ENCODE measurements at regions not wholly inside any gene's neighbourhood (a gene's known extent, or its start where the extent isn't known, plus 50 kb on each side); places are given as distances from the start of the nearest gene placed in this dataset.
"Not testable (repeated sequence)": the region's sequence is repeated elsewhere in the genome, so short reads cannot be mapped to it uniquely, and the experiment has no call there.

DNA sequence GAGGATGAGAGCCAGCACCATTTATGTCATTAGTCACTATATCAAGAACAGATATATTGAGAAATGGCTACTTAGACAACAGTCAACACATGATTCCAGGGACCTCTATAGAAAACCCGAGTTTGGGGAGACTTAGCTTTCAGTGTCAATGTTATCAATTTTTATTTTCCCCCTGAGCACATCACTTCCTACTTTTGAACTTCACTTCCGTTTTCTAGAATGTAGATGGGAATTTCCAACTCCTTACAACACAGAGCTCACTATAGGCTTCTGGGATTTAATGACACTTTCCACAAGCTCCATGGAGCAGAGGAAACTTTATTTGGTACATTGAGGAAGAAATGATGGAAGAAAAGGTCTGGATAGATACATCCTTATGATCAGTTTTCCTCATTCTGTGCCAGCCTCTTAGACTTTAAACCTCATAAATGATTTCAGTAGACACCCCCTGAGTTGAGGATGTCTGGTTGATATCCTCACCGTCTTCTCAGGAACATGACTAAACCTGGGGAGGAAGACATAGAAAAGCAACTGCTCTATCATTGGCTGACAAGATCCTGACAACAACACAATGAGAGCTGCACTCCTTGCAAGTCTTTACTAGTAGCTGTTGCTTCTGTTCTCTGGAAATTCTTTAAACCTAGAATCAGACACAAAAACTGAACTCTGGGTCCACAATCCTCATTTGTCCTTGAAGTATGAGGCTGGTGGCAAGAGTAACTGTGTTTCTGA, 449.4 kb upstream of the OR4E1 start:
- FAIRE-seq: no peak
- no peak for DNase-seq (ENCODE audit: insufficient read length, low spot score)
- TF ChIP-seq SPI1 (IDR thresholded peaks at IDR 0.05; ENCODE audit: low read depth, low read length) (peak; percentile 59), POLR2AphosphoS5 (IDR thresholded peaks at IDR 0.05; ENCODE audit: low read depth, low read length) (no peak), POU2F2 (IDR thresholded peaks at IDR 0.05; ENCODE audit: low read depth, low read length) (no peak), POLR2A (IDR thresholded peaks at IDR 0.05; ENCODE audit: low read depth, low read length) (no peak)

DNA sequence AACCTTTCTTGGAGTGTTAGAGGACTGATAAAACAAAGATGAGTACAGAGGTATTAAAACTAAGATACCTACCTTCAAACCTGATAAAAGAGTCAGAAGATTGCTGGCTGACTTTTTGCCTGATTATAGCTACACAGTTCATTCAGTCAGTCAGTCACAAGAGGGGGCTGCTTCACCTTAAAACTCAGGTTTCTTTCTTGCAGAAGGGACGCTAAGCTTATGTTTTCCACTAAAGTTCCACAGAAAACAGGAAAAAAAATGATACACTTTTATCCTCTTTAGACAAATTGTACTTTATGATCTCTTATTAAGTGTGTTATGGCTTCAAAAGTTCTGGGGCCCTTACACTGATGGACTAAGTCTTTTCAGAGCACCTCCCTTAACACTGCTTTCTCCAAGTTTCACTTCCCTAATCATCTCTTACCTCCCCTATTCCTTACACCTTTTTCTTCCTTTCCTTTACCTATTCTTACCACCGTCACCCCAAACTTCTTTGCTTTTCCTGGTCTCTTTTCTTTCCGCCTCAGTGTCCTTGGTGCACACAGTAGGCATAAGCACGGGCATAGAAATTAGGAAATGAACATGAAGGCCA, 448.7 kb upstream of the OR4E1 start:
- DNase-seq (ENCODE audit: insufficient read length, low spot score) (no peak), FAIRE-seq (no peak)
- TF ChIP-seq PAX5 (IDR thresholded peaks at IDR 0.05; ENCODE audit: insufficient read depth, low read length, severe bottlenecking) (no peak), POLR2A (IDR thresholded peaks at IDR 0.05; ENCODE audit: low read depth, low read length) (no peak), TAF1 (IDR thresholded peaks at IDR 0.05; ENCODE audit: low read depth, low read length) (no peak), POU2F2 (IDR thresholded peaks at IDR 0.05; ENCODE audit: low read depth, low read length) (no peak), POLR2AphosphoS5 (IDR thresholded peaks at IDR 0.05; ENCODE audit: low read depth, low read length) (no peak), SPI1 (IDR thresholded peaks at IDR 0.05; ENCODE audit: low read depth, low read length) (peak; percentile 94)

DNA sequence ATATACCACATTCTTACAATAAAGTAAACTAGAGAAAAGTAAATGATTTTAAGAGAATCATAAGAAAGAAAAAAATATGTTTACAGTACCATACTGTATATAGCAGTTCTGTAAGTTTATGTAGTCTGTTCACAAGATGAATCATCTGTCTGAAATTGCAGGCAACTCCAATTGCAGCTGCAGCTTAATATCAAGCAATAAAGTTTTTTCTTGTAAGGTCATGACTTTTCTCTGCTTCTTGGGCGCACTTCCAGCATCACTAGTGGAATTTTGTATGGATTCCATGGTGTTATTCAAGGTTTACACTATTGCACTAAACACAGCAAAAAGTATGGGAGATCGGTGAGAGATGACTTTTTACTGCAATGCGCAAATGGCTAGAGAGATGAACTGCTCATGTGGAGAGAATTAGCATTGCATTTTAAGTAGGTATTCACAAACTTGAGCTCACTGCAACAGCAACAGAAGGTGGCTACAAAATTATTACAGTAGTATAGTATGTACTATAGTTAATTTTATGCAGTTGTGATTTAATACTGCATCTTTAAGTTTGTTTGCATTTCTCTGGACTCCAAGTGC, 445.4 kb upstream of the OR4E1 start:
- TF ChIP-seq PAX5 (IDR thresholded peaks at IDR 0.05; ENCODE audit: insufficient read depth, low read length, severe bottlenecking): no peak
- no peak for TF ChIP-seq POLR2A (IDR thresholded peaks at IDR 0.05; ENCODE audit: low read depth, low read length)
- TF ChIP-seq POU2F2 (IDR thresholded peaks at IDR 0.05; ENCODE audit: low read depth, low read length): no peak
- no peak for TF ChIP-seq SPI1 (IDR thresholded peaks at IDR 0.05; ENCODE audit: low read depth, low read length)
- TF ChIP-seq POLR2AphosphoS5 (IDR thresholded peaks at IDR 0.05; ENCODE audit: low read depth, low read length): no peak
- TF ChIP-seq TAF1 (IDR thresholded peaks at IDR 0.05; ENCODE audit: low read depth, low read length): no peak
- no peak for FAIRE-seq

DNA sequence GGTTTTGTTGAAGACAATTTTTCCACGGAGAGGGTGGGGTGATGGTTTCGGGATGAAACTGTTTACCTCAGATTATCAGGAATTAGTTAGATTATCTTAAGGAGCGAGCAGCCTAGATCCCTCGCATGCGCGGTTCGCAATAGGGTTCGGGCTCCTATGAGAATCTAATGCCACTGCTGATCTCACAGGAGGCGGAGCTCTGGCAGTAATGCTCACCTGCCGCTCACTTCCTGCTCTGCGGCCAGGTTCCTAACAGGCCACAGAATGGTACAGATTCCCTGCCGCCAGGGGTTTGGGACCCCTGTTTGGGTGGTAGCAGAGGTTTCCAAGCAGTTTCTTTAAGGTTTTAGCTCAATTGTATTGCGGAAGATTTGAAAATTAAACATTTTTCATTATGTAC, 439.8 kb upstream of the OR4E1 start:
- FAIRE-seq (no peak), DNase-seq (ENCODE audit: insufficient read length, low spot score) (no peak)
- TF ChIP-seq POU2F2 (IDR thresholded peaks at IDR 0.05; ENCODE audit: low read depth, low read length) (no peak), TAF1 (IDR thresholded peaks at IDR 0.05; ENCODE audit: low read depth, low read length) (no peak)

More for the DNA sequence above, 445.4 kb upstream of the OR4E1 start:
- no peak for DNase-seq (ENCODE audit: insufficient read length, low spot score)

DNA sequence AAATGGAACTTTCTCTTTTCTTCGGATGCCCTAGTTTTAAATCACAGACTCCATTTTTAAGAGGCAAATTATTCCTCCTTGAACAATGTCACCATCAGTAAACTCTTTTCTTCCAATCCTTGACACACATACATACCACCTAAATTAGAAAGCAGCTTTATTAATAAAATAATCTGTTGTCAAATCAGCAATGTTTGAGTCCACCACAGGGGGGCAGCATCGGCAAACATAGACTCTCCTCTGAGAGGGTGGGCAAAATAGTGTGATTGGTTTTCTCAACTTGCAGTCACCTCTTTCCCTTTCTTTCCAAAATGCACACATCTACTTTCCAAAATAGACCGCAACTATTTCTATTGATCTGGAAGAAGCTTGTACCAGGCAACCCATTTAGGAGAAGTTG, 438.4 kb upstream of the OR4E1 start:
- FAIRE-seq: peak; percentile 23
- DNase-seq (ENCODE audit: insufficient read length, low spot score): no peak
- TF ChIP-seq POLR2A (IDR thresholded peaks at IDR 0.05; ENCODE audit: low read depth, low read length) (no peak), TAF1 (IDR thresholded peaks at IDR 0.05; ENCODE audit: low read depth, low read length) (no peak), SPI1 (IDR thresholded peaks at IDR 0.05; ENCODE audit: low read depth, low read length) (no peak), POU2F2 (IDR thresholded peaks at IDR 0.05; ENCODE audit: low read depth, low read length) (no peak), POLR2AphosphoS5 (IDR thresholded peaks at IDR 0.05; ENCODE audit: low read depth, low read length) (no peak), PAX5 (IDR thresholded peaks at IDR 0.05; ENCODE audit: insufficient read depth, low read length, severe bottlenecking) (no peak)

DNA sequence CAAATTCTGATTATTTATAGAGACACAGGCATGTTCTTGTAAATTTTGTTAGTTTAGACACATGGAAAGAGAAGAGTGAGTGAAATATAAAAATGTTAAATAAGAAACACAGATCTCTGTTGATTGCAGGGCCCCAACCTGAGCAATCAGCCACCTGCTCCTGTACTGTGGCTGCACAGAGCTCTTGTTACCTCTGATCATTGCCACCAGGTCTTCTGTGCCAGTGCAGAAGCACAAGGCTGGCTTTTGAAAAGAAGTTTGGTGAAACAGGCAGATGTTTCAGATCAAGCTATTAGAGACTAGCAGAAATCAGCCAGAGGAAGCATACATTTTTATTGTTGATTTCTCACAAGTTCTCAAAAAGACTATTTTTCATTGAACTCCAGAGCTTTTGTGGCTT, 434.1 kb upstream of the OR4E1 start:
- no peak for TF ChIP-seq POU2F2 (IDR thresholded peaks at IDR 0.05; ENCODE audit: low read depth, low read length)
- no peak for TF ChIP-seq POLR2AphosphoS5 (IDR thresholded peaks at IDR 0.05; ENCODE audit: low read depth, low read length)
- no peak for TF ChIP-seq POLR2A (IDR thresholded peaks at IDR 0.05; ENCODE audit: low read depth, low read length)

DNA sequence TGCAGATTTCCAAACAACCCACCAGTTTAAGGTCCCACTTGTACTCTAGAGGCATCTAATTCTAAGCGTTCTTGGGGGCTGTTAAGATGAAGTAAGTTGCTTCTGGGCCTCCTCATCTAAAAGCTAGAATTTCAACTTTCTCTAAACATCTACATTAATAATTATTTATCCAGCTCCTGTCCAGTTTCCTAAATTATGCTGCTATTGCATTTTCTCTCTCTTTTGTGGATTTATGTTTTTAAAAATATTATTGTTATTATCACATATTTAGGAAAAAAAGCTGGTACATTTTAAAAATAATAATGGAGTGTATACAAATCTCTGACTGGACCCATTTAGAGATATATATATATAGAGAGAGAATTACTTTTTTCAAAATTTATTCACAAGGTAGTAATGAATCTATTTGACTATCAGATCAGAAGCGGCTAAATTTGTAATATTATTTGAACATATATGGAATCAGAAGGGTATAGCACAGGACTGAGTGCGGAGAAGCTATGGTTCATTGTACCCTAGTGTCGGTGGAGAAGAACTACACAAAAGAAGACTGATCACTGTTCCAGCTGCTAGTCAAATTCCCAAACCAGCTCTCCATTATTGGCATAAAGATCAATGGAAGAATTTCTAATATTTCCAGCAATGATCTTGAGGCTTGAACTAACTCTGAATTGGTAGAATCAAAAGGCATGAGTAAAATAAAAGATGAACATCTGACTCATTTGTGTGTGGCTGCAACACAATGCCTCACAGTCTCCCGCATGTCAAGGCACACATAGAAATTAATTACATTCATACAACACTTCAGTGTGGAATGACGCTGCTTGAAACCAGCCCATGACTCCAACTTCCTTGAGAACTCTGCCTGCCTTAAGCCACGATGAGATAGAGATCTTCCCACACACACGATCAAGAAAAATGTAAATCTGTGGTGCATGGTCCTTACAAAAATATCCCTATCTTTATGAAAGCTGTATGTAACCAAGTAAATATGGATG, 433.4 kb upstream of the OR4E1 start:
- DNase-seq (ENCODE audit: insufficient read length, low spot score): no peak
- FAIRE-seq: no peak
- TF ChIP-seq PAX5 (IDR thresholded peaks at IDR 0.05; ENCODE audit: insufficient read depth, low read length, severe bottlenecking) (no peak), POU2F2 (IDR thresholded peaks at IDR 0.05; ENCODE audit: low read depth, low read length) (no peak), SPI1 (IDR thresholded peaks at IDR 0.05; ENCODE audit: low read depth, low read length) (no peak), POLR2A (IDR thresholded peaks at IDR 0.05; ENCODE audit: low read depth, low read length) (no peak), TAF1 (IDR thresholded peaks at IDR 0.05; ENCODE audit: low read depth, low read length) (no peak), POLR2AphosphoS5 (IDR thresholded peaks at IDR 0.05; ENCODE audit: low read depth, low read length) (no peak)

More for the DNA sequence above, 434.1 kb upstream of the OR4E1 start:
- no peak for FAIRE-seq
- no peak for DNase-seq (ENCODE audit: insufficient read length, low spot score)

DNA sequence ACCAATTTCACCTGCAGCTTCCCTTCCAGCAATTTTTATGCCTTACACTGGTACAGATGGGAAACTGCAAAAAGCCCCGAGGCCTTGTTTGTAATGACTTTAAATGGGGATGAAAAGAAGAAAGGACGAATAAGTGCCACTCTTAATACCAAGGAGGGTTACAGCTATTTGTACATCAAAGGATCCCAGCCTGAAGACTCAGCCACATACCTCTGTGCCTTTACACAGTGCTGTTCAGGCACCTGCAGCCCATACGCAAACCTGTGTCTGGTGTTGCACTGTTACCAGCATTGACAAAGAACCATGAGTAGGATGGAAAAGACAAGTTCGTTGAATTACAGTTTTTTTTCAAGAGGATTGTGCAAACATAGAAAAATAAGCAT, 432.0 kb upstream of the OR4E1 start:
- no peak for TF ChIP-seq POLR2AphosphoS5 (IDR thresholded peaks at IDR 0.05; ENCODE audit: low read depth, low read length)
- TF ChIP-seq POU2F2 (IDR thresholded peaks at IDR 0.05; ENCODE audit: low read depth, low read length): no peak
- TF ChIP-seq POLR2A (IDR thresholded peaks at IDR 0.05; ENCODE audit: low read depth, low read length): no peak
- no peak for TF ChIP-seq TAF1 (IDR thresholded peaks at IDR 0.05; ENCODE audit: low read depth, low read length)
- no peak for TF ChIP-seq SPI1 (IDR thresholded peaks at IDR 0.05; ENCODE audit: low read depth, low read length)
- no peak for TF ChIP-seq PAX5 (IDR thresholded peaks at IDR 0.05; ENCODE audit: insufficient read depth, low read length, severe bottlenecking)
- no peak for DNase-seq (ENCODE audit: insufficient read length, low spot score)
- no peak for FAIRE-seq

DNA sequence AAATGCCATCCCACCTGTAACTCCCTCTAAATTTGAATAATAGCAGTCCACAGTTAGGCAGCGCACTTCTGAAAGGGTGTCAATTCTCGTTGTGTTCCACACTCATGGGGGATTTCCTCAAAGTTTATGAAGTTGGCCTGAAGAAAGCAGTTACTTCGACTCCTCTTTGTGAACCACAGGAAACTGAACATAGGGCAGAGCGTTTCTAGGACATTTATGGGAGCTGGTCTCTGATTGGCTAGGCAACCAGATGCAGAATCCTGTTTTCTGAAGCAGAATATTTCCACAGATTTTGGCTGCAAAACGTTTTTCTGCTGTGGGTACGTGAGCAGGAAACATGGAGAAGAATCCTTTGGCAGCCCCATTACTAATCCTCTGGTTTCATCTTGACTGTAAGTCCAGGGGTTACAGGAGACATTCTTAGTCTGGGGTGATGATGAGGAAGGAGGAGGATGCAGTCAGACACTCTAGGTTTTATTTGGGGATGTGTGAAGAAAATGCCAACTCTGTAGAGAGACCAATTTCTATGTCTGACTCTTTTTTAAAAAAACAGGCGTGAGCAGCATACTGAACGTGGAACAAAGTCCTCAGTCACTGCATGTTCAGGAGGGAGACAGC, 431.5 kb upstream of the OR4E1 start:
- TF ChIP-seq TAF1 (IDR thresholded peaks at IDR 0.05; ENCODE audit: low read depth, low read length) (no peak), POLR2AphosphoS5 (IDR thresholded peaks at IDR 0.05; ENCODE audit: low read depth, low read length) (no peak), SPI1 (IDR thresholded peaks at IDR 0.05; ENCODE audit: low read depth, low read length) (no peak), POU2F2 (IDR thresholded peaks at IDR 0.05; ENCODE audit: low read depth, low read length) (no peak), POLR2A (IDR thresholded peaks at IDR 0.05; ENCODE audit: low read depth, low read length) (no peak), PAX5 (IDR thresholded peaks at IDR 0.05; ENCODE audit: insufficient read depth, low read length, severe bottlenecking) (no peak)
- no peak for FAIRE-seq
- no peak for DNase-seq (ENCODE audit: insufficient read length, low spot score)

DNA sequence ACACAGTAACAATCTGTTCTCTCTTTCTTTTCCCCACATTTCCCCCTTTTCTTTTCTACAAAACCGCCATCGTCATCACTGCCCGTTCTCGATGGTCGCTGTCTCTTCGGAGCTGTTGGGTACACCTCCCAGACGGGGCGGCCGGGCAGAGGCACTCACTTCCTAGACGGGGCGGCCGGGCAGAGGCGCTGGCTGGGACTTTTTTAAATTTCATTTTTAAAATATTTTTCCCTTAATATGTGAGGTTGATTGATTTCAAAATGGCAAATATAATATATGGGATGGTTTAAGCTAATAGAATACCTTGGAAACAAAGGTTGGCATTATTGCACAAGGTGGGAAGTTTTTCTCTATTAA, 427.1 kb upstream of the OR4E1 start:
- DNase-seq (ENCODE audit: insufficient read length, low spot score); FAIRE-seq: not testable (repeated sequence)
